ENCODE measurements at regions not wholly inside any gene's neighbourhood (a gene's known extent, or its start where the extent isn't known, plus 50 kb on each side); places are given as distances from the start of the nearest gene placed in this dataset.

- no peaks in the 10 kb centered on the region for H3K27me3 Mint-ChIP-seq (ENCODE audit: low read depth in 2 of 2)
- H3K36me3 Mint-ChIP-seq = no peaks in the 10 kb centered on the region
- no peaks in the 10 kb centered on the region for H3K4me1 Mint-ChIP-seq
- intact Hi-C loops (cut with micrococcal nuclease) = loop anchor here (5.0 kb wide), 1 partner anchor 1339 kb away; no protein-coding TSS in a partner anchor
- DNase-seq (no peak), ATAC-seq (no peak)
- peaks cover 4% of the 10 kb centered on the region for H3K9me3 ChIP-seq (ENCODE audit: control insufficient read depth, insufficient read depth, low read length)
- no peaks in the 10 kb centered on the region for H3K4me1 ChIP-seq (ENCODE audit: control insufficient read depth, insufficient read depth, low read length)
- TF ChIP-seq, protein P1, sequence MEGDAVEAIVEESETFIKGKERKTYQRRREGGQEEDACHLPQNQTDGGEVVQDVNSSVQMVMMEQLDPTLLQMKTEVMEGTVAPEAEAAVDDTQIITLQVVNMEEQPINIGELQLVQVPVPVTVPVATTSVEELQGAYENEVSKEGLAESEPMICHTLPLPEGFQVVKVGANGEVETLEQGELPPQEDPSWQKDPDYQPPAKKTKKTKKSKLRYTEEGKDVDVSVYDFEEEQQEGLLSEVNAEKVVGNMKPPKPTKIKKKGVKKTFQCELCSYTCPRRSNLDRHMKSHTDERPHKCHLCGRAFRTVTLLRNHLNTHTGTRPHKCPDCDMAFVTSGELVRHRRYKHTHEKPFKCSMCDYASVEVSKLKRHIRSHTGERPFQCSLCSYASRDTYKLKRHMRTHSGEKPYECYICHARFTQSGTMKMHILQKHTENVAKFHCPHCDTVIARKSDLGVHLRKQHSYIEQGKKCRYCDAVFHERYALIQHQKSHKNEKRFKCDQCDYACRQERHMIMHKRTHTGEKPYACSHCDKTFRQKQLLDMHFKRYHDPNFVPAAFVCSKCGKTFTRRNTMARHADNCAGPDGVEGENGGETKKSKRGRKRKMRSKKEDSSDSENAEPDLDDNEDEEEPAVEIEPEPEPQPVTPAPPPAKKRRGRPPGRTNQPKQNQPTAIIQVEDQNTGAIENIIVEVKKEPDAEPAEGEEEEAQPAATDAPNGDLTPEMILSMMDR (IDR thresholded peaks at IDR 0.05) = no peak
- H3K27ac Mint-ChIP-seq = no peak overlapping the region
- H3K27me3 ChIP-seq (ENCODE audit: control insufficient read depth, insufficient read depth, low read length) = no peaks in the 10 kb centered on the region
- H3K4me3 ChIP-seq (ENCODE audit: low read length) = no peak overlapping the region
- peaks cover 0 to 3% of the 10 kb centered on the region in 2 donors for H3K9me3 Mint-ChIP-seq
- no peak overlapping the region for H3K4me3 Mint-ChIP-seq
- no peak overlapping the region for H3K27ac ChIP-seq (ENCODE audit: low read length)
- H3K36me3 ChIP-seq (ENCODE audit: control insufficient read depth, insufficient read depth, low read length) = no peaks in the 10 kb centered on the region
- 100% methylated on average over 1 of the region's 4 CpGs for WGBS (ENCODE audit: insufficient coverage)
These were observed 149.3 kb upstream of the MPDZ start for GRCh38 chr9:13428766-13429165.

- no peaks in the 10 kb centered on the region for H3K36me3 Mint-ChIP-seq
- WGBS (ENCODE audit: insufficient coverage) = no CpG with 5 or more reads among the region's 3 CpGs
- intact Hi-C loops (cut with micrococcal nuclease) = loop anchor here (5.0 kb wide), 1 partner anchor 1340 kb away; no protein-coding TSS in a partner anchor
- H3K27me3 ChIP-seq (ENCODE audit: control insufficient read depth, insufficient read depth, low read length) = no peaks in the 10 kb centered on the region
- H3K9me3 ChIP-seq (ENCODE audit: control insufficient read depth, insufficient read depth, low read length) = peaks cover 4% of the 10 kb centered on the region
- H3K36me3 ChIP-seq (ENCODE audit: control insufficient read depth, insufficient read depth, low read length) = no peaks in the 10 kb centered on the region
- H3K4me3 ChIP-seq (ENCODE audit: low read length) = no peak overlapping the region
- peaks cover 0 to 3% of the 10 kb centered on the region in 2 donors for H3K9me3 Mint-ChIP-seq
- no peak overlapping the region for H3K27ac Mint-ChIP-seq
- H3K4me1 ChIP-seq (ENCODE audit: control insufficient read depth, insufficient read depth, low read length) = no peaks in the 10 kb centered on the region
- TF ChIP-seq, protein P1 (IDR thresholded peaks at IDR 0.05) = peak; percentile 47
- DNase-seq = peak in 1 of 2 donors; percentile 46
- H3K27me3 Mint-ChIP-seq (ENCODE audit: low read depth in 2 of 2) = no peaks in the 10 kb centered on the region
- no peak overlapping the region for H3K4me3 Mint-ChIP-seq
- H3K27ac ChIP-seq (ENCODE audit: low read length) = no peak overlapping the region
- ATAC-seq = no peak
- H3K4me1 Mint-ChIP-seq = no peaks in the 10 kb centered on the region
These were observed 148.1 kb upstream of the MPDZ start for GRCh38 chr9:13427587-13427986.

- Mint-ChIP-seq H3K9me3 (peaks cover 0 to 3% of the 10 kb centered on the region in 2 donors), H3K27ac (no peak overlapping the region), H3K4me3 (no peak overlapping the region), H3K36me3 (no peaks in the 10 kb centered on the region), H3K4me1 (no peaks in the 10 kb centered on the region), H3K27me3 (ENCODE audit: low read depth in 2 of 2) (no peaks in the 10 kb centered on the region)
- intact Hi-C loops (cut with micrococcal nuclease) = loop anchor here (5.0 kb wide), 1 partner anchor 1341 kb away; no protein-coding TSS in a partner anchor
- no peaks in the 10 kb centered on the region for H3K4me1 ChIP-seq (ENCODE audit: control insufficient read depth, insufficient read depth, low read length)
- H3K9me3 ChIP-seq (ENCODE audit: control insufficient read depth, insufficient read depth, low read length) = peaks cover 4% of the 10 kb centered on the region
- ATAC-seq = no peak
- no peaks in the 10 kb centered on the region for H3K36me3 ChIP-seq (ENCODE audit: control insufficient read depth, insufficient read depth, low read length)
- no peak for DNase-seq
- TF ChIP-seq, protein P1 (IDR thresholded peaks at IDR 0.05) = no peak
- 98% methylated on average over 2 of the region's 3 CpGs for WGBS (ENCODE audit: insufficient coverage)
- no peak overlapping the region for H3K4me3 ChIP-seq (ENCODE audit: low read length)
- H3K27ac ChIP-seq (ENCODE audit: low read length) = no peak overlapping the region
- no peaks in the 10 kb centered on the region for H3K27me3 ChIP-seq (ENCODE audit: control insufficient read depth, insufficient read depth, low read length)
These were observed 147.1 kb upstream of the MPDZ start for GRCh38 chr9:13426606-13427005.

DNA sequence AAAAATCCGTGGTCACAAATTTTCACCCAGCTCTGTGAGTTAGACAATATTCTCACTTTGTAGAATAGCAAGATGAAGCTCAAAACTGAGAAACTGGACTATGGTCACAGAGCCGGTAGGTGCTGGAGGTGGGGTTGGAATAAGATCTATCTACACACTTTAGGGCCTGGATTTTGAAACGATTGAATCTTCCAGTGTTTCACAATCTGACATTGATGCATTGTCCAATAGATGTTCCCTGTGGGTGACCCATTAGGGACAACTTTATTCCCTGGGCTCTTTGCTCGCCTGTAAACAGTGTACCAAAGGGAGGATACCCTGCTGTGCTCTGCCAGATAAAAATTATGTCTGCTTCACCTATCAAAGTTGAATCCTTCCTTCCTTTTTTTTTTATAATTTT lies 145.4 kb upstream of the MPDZ start:
- Histone ChIP-seq H3K27ac (ENCODE audit: low read length) (no peak overlapping the region), H3K9me3 (ENCODE audit: control insufficient read depth, insufficient read depth, low read length) (peaks cover 3% of the 10 kb centered on the region), H3K27me3 (ENCODE audit: control insufficient read depth, insufficient read depth, low read length) (no peaks in the 10 kb centered on the region), H3K4me3 (ENCODE audit: low read length) (no peak overlapping the region), H3K4me1 (ENCODE audit: control insufficient read depth, insufficient read depth, low read length) (no peaks in the 10 kb centered on the region), H3K36me3 (ENCODE audit: control insufficient read depth, insufficient read depth, low read length) (no peaks in the 10 kb centered on the region)
- intact Hi-C loops (cut with micrococcal nuclease) = loop anchor here (5.0 kb wide), 1 partner anchor 1342 kb away; no protein-coding TSS in a partner anchor
- ATAC-seq = no peak
- Mint-ChIP-seq H3K36me3 (no peaks in the 10 kb centered on the region), H3K9me3 (peaks cover 3 to 5% of the 10 kb centered on the region in 2 donors), H3K27ac (no peak overlapping the region), H3K4me3 (no peak overlapping the region), H3K4me1 (no peaks in the 10 kb centered on the region), H3K27me3 (ENCODE audit: low read depth in 2 of 2) (no peaks in the 10 kb centered on the region)
- WGBS (ENCODE audit: insufficient coverage) = 59% methylated on average over 4 of the region's 4 CpGs
- TF ChIP-seq, protein P1 (IDR thresholded peaks at IDR 0.05) = no peak
- no peak for DNase-seq

Data from natural killer cell (primary cell).